ENCODE measurements at regions not wholly inside any gene's neighbourhood (a gene's known extent, or its start where the extent isn't known, plus 50 kb on each side); places are given as distances from the start of the nearest gene placed in this dataset.

DNA sequence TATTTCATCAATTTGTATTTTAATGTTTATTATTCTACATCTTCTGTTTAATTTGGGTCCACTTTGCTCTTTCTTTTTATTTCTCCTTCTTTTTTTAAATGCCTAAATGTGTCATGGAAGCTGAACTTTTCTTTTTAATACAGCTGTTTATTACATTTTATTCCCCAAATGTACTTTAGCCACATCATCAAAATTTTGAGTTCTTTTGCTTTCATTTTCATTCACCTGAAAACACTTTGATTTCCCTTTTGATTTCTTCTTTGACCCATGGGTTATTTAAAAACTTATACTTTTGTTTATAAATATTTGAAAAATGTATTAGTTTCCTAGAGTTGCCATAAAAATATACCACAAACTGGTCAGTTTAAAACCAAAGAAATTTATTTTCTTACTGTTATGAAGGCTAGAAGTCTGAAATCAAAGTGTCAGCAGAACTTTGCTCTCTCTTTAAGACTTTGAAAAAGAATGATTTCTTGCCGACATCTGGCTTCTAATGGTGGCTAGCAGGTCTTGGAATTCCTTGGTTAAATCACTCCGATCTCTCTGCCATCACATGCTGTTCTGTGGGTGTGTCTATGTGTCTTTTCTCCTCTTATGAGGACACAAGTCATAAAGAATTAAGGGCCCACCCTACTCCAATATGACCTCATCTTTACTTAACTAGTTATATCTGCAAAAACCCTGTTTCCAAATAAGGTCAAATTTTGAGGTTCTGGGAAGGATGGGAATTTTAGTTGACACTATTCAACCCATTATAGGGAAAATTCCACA, 225.5 kb downstream of the ANKRD7 start:
- Histone ChIP-seq H3K27me3 (ENCODE audit: control insufficient read depth, extremely low read depth, insufficient read depth, low read length) (no peaks in the 10 kb centered on the region), H3K4me1 (ENCODE audit: control insufficient read depth, extremely low read depth, insufficient read depth, low read length) (no peaks in the 10 kb centered on the region), H3K4me2 (ENCODE audit: control insufficient read depth, extremely low read depth, insufficient read depth, low read depth, low read length) (no peak overlapping the region), H3K27ac (ENCODE audit: control insufficient read depth, insufficient read depth, low read length) (no peak overlapping the region), H3K9me1 (ENCODE audit: control insufficient read depth, extremely low read depth, insufficient read depth, low read length) (no peaks in the 10 kb centered on the region), H4K20me1 (ENCODE audit: control insufficient read depth, extremely low read depth, insufficient read depth, low read length) (no peaks in the 10 kb centered on the region), H3K9ac (ENCODE audit: control insufficient read depth, extremely low read depth, insufficient read depth, low read length) (no peak overlapping the region), H3K9me3 (ENCODE audit: control insufficient read depth, low read depth, low read length) (no peaks in the 10 kb centered on the region), H3K4me3 (ENCODE audit: control insufficient read depth in 2 of 3, extremely low read depth in 1 of 3, insufficient read depth in 2 of 3, low read depth in 1 of 3, low read length in 3 of 3) (no peak overlapping the region), H3K79me2 (ENCODE audit: control insufficient read depth, insufficient read depth, low read length) (no peaks in the 10 kb centered on the region), H2AFZ (ENCODE audit: control insufficient read depth, low read length) (no peak overlapping the region), H3K36me3 (ENCODE audit: control insufficient read depth in 2 of 2, extremely low read depth in 1 of 2, insufficient read depth in 2 of 2, low read length in 2 of 2) (no peaks in the 10 kb centered on the region)
- no peak for TF ChIP-seq EZH2 (IDR thresholded peaks at IDR 0.05; ENCODE audit: low read length)
- TF ChIP-seq, protein P1, sequence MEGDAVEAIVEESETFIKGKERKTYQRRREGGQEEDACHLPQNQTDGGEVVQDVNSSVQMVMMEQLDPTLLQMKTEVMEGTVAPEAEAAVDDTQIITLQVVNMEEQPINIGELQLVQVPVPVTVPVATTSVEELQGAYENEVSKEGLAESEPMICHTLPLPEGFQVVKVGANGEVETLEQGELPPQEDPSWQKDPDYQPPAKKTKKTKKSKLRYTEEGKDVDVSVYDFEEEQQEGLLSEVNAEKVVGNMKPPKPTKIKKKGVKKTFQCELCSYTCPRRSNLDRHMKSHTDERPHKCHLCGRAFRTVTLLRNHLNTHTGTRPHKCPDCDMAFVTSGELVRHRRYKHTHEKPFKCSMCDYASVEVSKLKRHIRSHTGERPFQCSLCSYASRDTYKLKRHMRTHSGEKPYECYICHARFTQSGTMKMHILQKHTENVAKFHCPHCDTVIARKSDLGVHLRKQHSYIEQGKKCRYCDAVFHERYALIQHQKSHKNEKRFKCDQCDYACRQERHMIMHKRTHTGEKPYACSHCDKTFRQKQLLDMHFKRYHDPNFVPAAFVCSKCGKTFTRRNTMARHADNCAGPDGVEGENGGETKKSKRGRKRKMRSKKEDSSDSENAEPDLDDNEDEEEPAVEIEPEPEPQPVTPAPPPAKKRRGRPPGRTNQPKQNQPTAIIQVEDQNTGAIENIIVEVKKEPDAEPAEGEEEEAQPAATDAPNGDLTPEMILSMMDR (optimal IDR thresholded peaks at IDR 0.05 in 1 of 3, IDR thresholded peaks at IDR 0.05 in 1 of 3, conservative IDR thresholded peaks at IDR 0.05 in 1 of 3; ENCODE audit: extremely low read depth in 1 of 3, insufficient read depth in 2 of 3, low read length in 3 of 3): no peak
- FAIRE-seq (no peak), DNase-seq (ENCODE audit: low read depth, low spot score) (no peak)
- dilution Hi-C loops (cut with MboI; ENCODE audit: extremely low pct_ligation_motif_present, low sequenced_read_pairs): no loop called here

DNA sequence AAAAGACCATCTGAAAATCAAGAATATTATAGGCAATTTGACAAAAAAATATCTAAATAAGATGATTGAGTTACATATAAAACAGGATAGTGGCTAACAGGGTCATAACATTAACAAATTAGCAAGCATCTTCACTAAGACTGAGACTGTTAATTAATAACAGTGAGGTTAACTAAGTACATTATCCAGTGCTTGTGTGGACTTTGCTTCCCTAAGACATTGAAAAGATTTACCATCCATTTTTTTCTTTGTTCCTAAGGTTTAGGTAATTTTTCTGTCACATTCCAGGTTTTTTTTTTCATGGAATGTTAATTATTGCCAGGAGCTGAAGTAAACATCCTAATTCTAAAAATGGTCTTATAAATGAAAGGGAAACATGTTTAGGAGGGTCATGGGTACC, 227.6 kb downstream of the ANKRD7 start:
- H3K27ac ChIP-seq (ENCODE audit: control insufficient read depth, insufficient read depth, low read length): no peak overlapping the region
- H3K4me1 ChIP-seq (ENCODE audit: control insufficient read depth, extremely low read depth, insufficient read depth, low read length): no peaks in the 10 kb centered on the region
- H3K4me3 ChIP-seq (ENCODE audit: control insufficient read depth in 2 of 3, extremely low read depth in 1 of 3, insufficient read depth in 2 of 3, low read depth in 1 of 3, low read length in 3 of 3): no peak overlapping the region
- H3K27me3 ChIP-seq (ENCODE audit: control insufficient read depth, extremely low read depth, insufficient read depth, low read length): no peaks in the 10 kb centered on the region
- dilution Hi-C loops (cut with MboI; ENCODE audit: extremely low pct_ligation_motif_present, low sequenced_read_pairs): no loop called here
- no peak for FAIRE-seq
- H3K9ac ChIP-seq (ENCODE audit: control insufficient read depth, extremely low read depth, insufficient read depth, low read length): no peak overlapping the region
- no peak overlapping the region for H3K4me2 ChIP-seq (ENCODE audit: control insufficient read depth, extremely low read depth, insufficient read depth, low read depth, low read length)
- no peaks in the 10 kb centered on the region for H3K9me1 ChIP-seq (ENCODE audit: control insufficient read depth, extremely low read depth, insufficient read depth, low read length)
- H3K36me3 ChIP-seq (ENCODE audit: control insufficient read depth in 2 of 2, extremely low read depth in 1 of 2, insufficient read depth in 2 of 2, low read length in 2 of 2): no peaks in the 10 kb centered on the region
- DNase-seq (ENCODE audit: low read depth, low spot score): no peak
- H3K9me3 ChIP-seq (ENCODE audit: control insufficient read depth, low read depth, low read length): no peaks in the 10 kb centered on the region
- no peaks in the 10 kb centered on the region for H3K79me2 ChIP-seq (ENCODE audit: control insufficient read depth, insufficient read depth, low read length)
- no peaks in the 10 kb centered on the region for H4K20me1 ChIP-seq (ENCODE audit: control insufficient read depth, extremely low read depth, insufficient read depth, low read length)
- TF ChIP-seq, protein P1 (optimal IDR thresholded peaks at IDR 0.05 in 1 of 3, IDR thresholded peaks at IDR 0.05 in 1 of 3, conservative IDR thresholded peaks at IDR 0.05 in 1 of 3; ENCODE audit: extremely low read depth in 1 of 3, insufficient read depth in 2 of 3, low read length in 3 of 3): no peak
- TF ChIP-seq EZH2 (IDR thresholded peaks at IDR 0.05; ENCODE audit: low read length): no peak
- no peak overlapping the region for H2AFZ ChIP-seq (ENCODE audit: control insufficient read depth, low read length)

Measured in keratinocyte (primary cell).